ENCODE measurements at regions not wholly inside any gene's neighbourhood (a gene's known extent, or its start where the extent isn't known, plus 50 kb on each side); places are given as distances from the start of the nearest gene placed in this dataset.

- no peak for DNase-seq
Measured at GRCh38 chrX:39819921-39820849, 277.6 kb downstream of the BCOR start.

GRCh38 chrX:39820938-39821708 is 276.6 kb downstream of the BCOR start:
- DNase-seq, result no peak

GRCh38 chrX:39821709-39822095 is 276.1 kb downstream of the BCOR start:
- no peak for DNase-seq

- DNase-seq, result no peak
Measured at GRCh38 chrX:39822133-39822748, 275.5 kb downstream of the BCOR start.

- DNase-seq, result no peak
Measured at GRCh38 chrX:39823424-39823823, 274.3 kb downstream of the BCOR start.

- DNase-seq, result no peak
Measured at GRCh38 chrX:39823854-39824253, 273.9 kb downstream of the BCOR start.

GRCh38 chrX:39826813-39827543 is 270.8 kb downstream of the BCOR start:
- DNase-seq, result no peak

GRCh38 chrX:39827951-39828350 is 269.8 kb downstream of the BCOR start:
- no peak for DNase-seq

- no peak for DNase-seq
Measured at GRCh38 chrX:39828971-39829370, 268.8 kb downstream of the BCOR start.

- no peak for DNase-seq
Measured at GRCh38 chrX:39829965-39830364, 267.8 kb downstream of the BCOR start.

GRCh38 chrX:39830414-39830813 is 267.3 kb downstream of the BCOR start:
- DNase-seq, result no peak

- DNase-seq, result no peak
Measured at GRCh38 chrX:39832211-39832610, 265.5 kb downstream of the BCOR start.

GRCh38 chrX:39834600-39834999 is 263.2 kb downstream of the BCOR start:
- no peak for DNase-seq

- DNase-seq, result no peak
Measured at GRCh38 chrX:39835241-39835640, 262.5 kb downstream of the BCOR start.

- DNase-seq, result no peak
Measured at GRCh38 chrX:39835776-39836175, 262.0 kb downstream of the BCOR start.

GRCh38 chrX:39836802-39837420 is 260.8 kb downstream of the BCOR start:
- no peak for DNase-seq

- no peak for DNase-seq
Measured at GRCh38 chrX:39837688-39838087, 260.1 kb downstream of the BCOR start.

GRCh38 chrX:39839371-39839770 is 258.4 kb downstream of the BCOR start:
- no peak for DNase-seq

GRCh38 chrX:39840133-39840532 is 257.6 kb downstream of the BCOR start:
- DNase-seq, result no peak

GRCh38 chrX:39840581-39841093 is 257.1 kb downstream of the BCOR start:
- no peak for DNase-seq

GRCh38 chrX:39841604-39842003 is 256.2 kb downstream of the BCOR start:
- no peak for DNase-seq

- DNase-seq, result no peak
Measured at GRCh38 chrX:39842281-39842973, 255.3 kb downstream of the BCOR start.
